ENCODE measurements at regions not wholly inside any gene's neighbourhood (a gene's known extent, or its start where the extent isn't known, plus 50 kb on each side); places are given as distances from the start of the nearest gene placed in this dataset.

DNA sequence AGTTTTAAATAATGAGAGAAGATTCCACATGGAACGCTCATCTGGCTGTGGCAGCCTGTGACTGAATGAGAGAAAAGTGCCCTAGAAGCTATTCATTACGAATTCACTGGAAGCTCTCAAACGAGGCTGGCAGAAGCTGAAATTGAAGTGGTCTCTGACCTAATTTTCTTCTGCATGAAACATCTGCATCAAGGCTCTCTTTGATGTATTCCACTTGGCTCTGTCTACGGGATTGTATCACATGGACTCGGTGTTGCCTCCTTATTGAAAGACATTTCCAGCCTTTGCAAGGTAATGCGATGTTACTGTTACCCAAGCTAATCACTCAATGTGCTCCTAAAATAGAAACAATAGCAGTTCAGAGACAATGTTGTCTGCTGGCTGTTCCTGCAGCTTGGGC is 246.9 kb upstream of the ZNF462 start:
- TF ChIP-seq, protein P1, sequence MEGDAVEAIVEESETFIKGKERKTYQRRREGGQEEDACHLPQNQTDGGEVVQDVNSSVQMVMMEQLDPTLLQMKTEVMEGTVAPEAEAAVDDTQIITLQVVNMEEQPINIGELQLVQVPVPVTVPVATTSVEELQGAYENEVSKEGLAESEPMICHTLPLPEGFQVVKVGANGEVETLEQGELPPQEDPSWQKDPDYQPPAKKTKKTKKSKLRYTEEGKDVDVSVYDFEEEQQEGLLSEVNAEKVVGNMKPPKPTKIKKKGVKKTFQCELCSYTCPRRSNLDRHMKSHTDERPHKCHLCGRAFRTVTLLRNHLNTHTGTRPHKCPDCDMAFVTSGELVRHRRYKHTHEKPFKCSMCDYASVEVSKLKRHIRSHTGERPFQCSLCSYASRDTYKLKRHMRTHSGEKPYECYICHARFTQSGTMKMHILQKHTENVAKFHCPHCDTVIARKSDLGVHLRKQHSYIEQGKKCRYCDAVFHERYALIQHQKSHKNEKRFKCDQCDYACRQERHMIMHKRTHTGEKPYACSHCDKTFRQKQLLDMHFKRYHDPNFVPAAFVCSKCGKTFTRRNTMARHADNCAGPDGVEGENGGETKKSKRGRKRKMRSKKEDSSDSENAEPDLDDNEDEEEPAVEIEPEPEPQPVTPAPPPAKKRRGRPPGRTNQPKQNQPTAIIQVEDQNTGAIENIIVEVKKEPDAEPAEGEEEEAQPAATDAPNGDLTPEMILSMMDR (IDR thresholded peaks at IDR 0.05): no peak
- no peak for TF ChIP-seq POLR2A (IDR thresholded peaks at IDR 0.05)
